BLaER1 treated with 17β-estradiol and CSF1 and Interleukin-3, amounts not matched to agents 10 nM and 100 nM (cell line): ENCODE measurements at regions not wholly inside any gene's neighbourhood (a gene's known extent, or its start where the extent isn't known, plus 50 kb on each side); places are given as distances from the start of the nearest gene placed in this dataset.

Experiments
- H3K27ac ChIP-seq, 11 experiments: shearing (Covaris generic); formaldehyde crosslinking; 2 replicates each; pipeline ENCODE4 v1.8.1; 2022
- H3K27me3 ChIP-seq, 11 experiments: shearing (Covaris generic); formaldehyde crosslinking; 2 replicates each; pipeline ENCODE4 v1.8.1; 2022
- H3K36me3 ChIP-seq, 11 experiments: shearing (Covaris generic); formaldehyde crosslinking; 2 replicates each; pipeline ENCODE4 v1.8.1; 2022
- H3K4me1 ChIP-seq, 10 experiments: shearing (Covaris generic); formaldehyde crosslinking; 2 replicates each; pipeline ENCODE4 v1.8.1; 2022
- H3K4me2 ChIP-seq, 11 experiments: shearing (Covaris generic); formaldehyde crosslinking; 2 replicates each; pipeline ENCODE4 v1.8.1; 2022
- H3K4me3 ChIP-seq, 10 experiments: shearing (Covaris generic); formaldehyde crosslinking; 2 replicates each; pipeline ENCODE4 v1.8.1; 2022
- H3K9ac ChIP-seq, 11 experiments: shearing (Covaris generic); formaldehyde crosslinking; 2 replicates each; pipeline ENCODE4 v1.8.1; 2022
- H3K9me3 ChIP-seq, 11 experiments: shearing (Covaris generic); formaldehyde crosslinking; replicated peaks in 1 of 11; 2 replicates each; pipeline ENCODE4 v1.8.1; 2022
- H4K20me1 ChIP-seq, 11 experiments: shearing (Covaris generic); formaldehyde crosslinking; 2 replicates each; pipeline ENCODE4 v1.8.1; 2022
- Cebpa-rat ChIP-seq, 11 experiments: shearing (Covaris generic); IDR thresholded peaks; 2 replicates each; pipeline ENCODE4 v1.8.1; 2022

- no peak overlapping the region for H3K9ac ChIP-seq
- peaks cover 0 to 28% (median 9%) of the 10 kb centered on the region in 10 experiments; a peak in 14 of 20 replicates for H3K4me1 ChIP-seq
- peaks cover 0 to 46% (median 26%) of the 10 kb centered on the region in 11 experiments; a peak in 16 of 22 replicates for H3K9me3 ChIP-seq
- no peak overlapping the region for H3K4me3 ChIP-seq
- H4K20me1 ChIP-seq = no peaks in the 10 kb centered on the region
- no peak overlapping the region for H3K27ac ChIP-seq
- no peaks in the 10 kb centered on the region for H3K27me3 ChIP-seq
- no peak overlapping the region for H3K4me2 ChIP-seq
- H3K36me3 ChIP-seq = no peaks in the 10 kb centered on the region
- no peak for TF ChIP-seq Cebpa-rat (IDR thresholded peaks at IDR 0.05)
Observed at GRCh38 chr3:177445549-177445948, 248.3 kb upstream of the TBL1XR1 start.

DNA sequence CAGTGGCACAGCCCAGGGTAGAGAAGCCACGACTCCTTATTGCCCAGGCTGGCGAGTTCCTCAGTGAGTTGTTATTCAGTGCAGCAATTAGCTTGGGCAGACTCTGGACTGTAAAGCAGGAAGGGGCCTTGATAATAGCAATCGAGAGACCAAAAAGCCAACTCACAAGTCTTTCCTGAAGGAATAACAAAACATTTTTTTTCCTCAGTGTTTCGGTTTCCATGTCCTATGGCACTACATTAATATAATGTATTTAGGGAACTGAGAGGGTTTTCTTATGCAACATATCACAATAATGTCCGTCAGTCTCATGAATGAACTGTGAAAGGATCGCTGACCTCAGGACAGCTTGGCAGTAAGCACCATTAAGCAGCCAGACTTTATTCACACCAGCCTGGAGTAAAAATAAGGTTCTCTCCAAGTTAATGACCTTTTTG, 248.9 kb upstream of the TBL1XR1 start:
- H3K9ac ChIP-seq = no peak overlapping the region
- H3K4me2 ChIP-seq = peak overlapping the region in 2 of 11 experiments; percentile 31 to 34; a peak in 4 of 22 replicates
- no peaks in the 10 kb centered on the region for H4K20me1 ChIP-seq
- H3K27me3 ChIP-seq = no peaks in the 10 kb centered on the region
- H3K4me1 ChIP-seq = peaks cover 0 to 28% (median 9%) of the 10 kb centered on the region in 10 experiments; a peak in 14 of 20 replicates
- TF ChIP-seq Cebpa-rat (IDR thresholded peaks at IDR 0.05) = no peak
- peaks cover 0 to 51% (median 29%) of the 10 kb centered on the region in 11 experiments; a peak in 17 of 22 replicates for H3K9me3 ChIP-seq
- H3K4me3 ChIP-seq = no peak overlapping the region
- no peak overlapping the region for H3K27ac ChIP-seq
- no peaks in the 10 kb centered on the region for H3K36me3 ChIP-seq

DNA sequence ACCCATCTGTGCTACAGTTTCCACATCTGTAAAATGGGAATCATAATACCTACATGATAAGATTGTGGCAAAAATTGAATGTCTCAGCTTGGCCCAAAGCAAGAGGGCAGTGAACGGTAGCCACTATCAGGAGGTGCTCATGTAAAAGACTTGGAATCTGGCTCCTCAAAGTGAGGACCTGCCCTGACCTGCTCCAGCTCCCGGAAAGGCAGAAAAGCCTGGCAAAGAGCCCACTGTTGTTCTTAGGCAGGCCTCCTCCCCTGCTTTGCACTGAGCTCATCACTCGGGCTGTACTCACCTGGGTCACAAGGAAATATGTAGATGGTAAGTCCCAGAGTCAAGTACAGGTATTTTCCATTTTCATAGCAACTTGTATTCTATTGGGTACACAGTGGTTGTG, 250.7 kb upstream of the TBL1XR1 start:
- Histone ChIP-seq H3K4me2 (no peak overlapping the region), H3K27me3 (no peaks in the 10 kb centered on the region), H3K4me1 (peaks cover 0 to 21% (median 14%) of the 10 kb centered on the region in 10 experiments; a peak in 14 of 20 replicates), H4K20me1 (no peaks in the 10 kb centered on the region), H3K4me3 (no peak overlapping the region), H3K27ac (no peak overlapping the region), H3K9ac (no peak overlapping the region), H3K36me3 (no peaks in the 10 kb centered on the region), H3K9me3 (peaks cover 0 to 52% (median 35%) of the 10 kb centered on the region in 11 experiments; a peak in 17 of 22 replicates)
- TF ChIP-seq Cebpa-rat (IDR thresholded peaks at IDR 0.05) = no peak

DNA sequence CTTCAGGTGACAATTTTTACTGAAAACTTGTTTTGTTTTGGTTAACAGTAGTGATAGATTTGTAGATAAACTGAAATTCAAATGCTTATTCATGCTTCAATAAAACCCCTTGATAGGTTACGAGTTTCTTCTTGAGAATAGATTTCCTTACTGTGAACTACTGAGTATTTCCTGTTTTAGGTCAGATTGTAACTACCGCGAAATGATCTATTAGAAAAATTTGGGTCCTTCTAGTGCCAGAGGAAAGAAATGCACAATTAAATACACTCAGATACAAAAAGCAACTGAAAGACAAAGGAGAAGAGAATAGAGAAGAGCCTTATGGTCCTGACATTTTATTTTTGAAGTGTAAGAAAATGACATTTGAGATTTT, 251.7 kb upstream of the TBL1XR1 start:
- no peak overlapping the region for H3K9ac ChIP-seq
- no peaks in the 10 kb centered on the region for H4K20me1 ChIP-seq
- H3K36me3 ChIP-seq = no peaks in the 10 kb centered on the region
- peaks cover 0 to 56% (median 39%) of the 10 kb centered on the region in 11 experiments; a peak in 17 of 22 replicates for H3K9me3 ChIP-seq
- TF ChIP-seq Cebpa-rat (IDR thresholded peaks at IDR 0.05) = no peak
- H3K4me2 ChIP-seq = peak overlapping the region in 2 of 11 experiments; percentile 10 to 25; a peak in 1 of 22 replicates
- no peaks in the 10 kb centered on the region for H3K27me3 ChIP-seq
- no peak overlapping the region; a peak in 1 of 22 replicates for H3K27ac ChIP-seq
- no peak overlapping the region for H3K4me3 ChIP-seq
- H3K4me1 ChIP-seq = peaks cover 0 to 23% (median 14%) of the 10 kb centered on the region in 10 experiments; a peak in 14 of 20 replicates

DNA sequence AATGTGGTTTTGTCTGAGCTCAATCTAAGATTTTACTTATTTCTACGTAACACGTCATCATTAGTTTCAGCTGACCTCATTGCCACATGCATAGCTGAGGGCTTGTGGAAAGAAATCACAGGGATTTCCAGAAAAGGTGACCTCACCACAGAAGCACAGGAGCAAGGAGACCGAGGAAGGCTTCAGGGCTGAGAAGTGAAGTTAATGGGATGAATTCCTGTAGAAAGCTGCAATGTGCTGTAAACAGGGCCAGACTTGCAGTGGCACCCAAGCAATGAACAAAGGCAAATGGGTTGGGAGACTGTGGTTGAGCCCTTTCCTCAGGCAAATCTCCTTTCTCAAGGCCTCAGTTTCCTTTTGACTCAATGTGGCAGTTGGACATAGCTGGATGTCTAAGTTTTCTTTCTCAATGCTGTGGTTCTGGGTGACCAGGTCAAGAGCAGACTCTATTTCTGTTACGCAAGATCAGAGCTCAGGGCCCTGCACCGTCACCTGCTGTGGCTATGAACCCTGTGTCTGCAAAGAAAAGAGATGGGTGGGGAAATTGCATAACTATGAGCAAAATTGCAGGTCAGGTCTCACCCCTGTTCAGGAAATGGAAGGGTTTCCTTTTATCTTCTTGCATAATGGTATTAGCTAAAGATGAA, 252.2 kb upstream of the TBL1XR1 start:
- H3K4me2 ChIP-seq = peak overlapping the region in 7 of 11 experiments; percentile 5 to 26 (median 10); a peak in 6 of 22 replicates
- no peak overlapping the region for H3K9ac ChIP-seq
- H3K9me3 ChIP-seq = peaks cover 0 to 57% (median 44%) of the 10 kb centered on the region in 11 experiments; a peak in 19 of 22 replicates
- H3K27ac ChIP-seq = no peak overlapping the region; a peak in 1 of 22 replicates
- no peaks in the 10 kb centered on the region for H3K27me3 ChIP-seq
- H3K4me3 ChIP-seq = no peak overlapping the region
- peaks cover 0 to 23% (median 14%) of the 10 kb centered on the region in 10 experiments; a peak in 14 of 20 replicates for H3K4me1 ChIP-seq
- H4K20me1 ChIP-seq = no peaks in the 10 kb centered on the region
- no peaks in the 10 kb centered on the region for H3K36me3 ChIP-seq
- TF ChIP-seq Cebpa-rat (IDR thresholded peaks at IDR 0.05) = peak in 6 of 11 experiments; percentile 14 to 80 (median 48); a peak in 4 of 22 replicates

DNA sequence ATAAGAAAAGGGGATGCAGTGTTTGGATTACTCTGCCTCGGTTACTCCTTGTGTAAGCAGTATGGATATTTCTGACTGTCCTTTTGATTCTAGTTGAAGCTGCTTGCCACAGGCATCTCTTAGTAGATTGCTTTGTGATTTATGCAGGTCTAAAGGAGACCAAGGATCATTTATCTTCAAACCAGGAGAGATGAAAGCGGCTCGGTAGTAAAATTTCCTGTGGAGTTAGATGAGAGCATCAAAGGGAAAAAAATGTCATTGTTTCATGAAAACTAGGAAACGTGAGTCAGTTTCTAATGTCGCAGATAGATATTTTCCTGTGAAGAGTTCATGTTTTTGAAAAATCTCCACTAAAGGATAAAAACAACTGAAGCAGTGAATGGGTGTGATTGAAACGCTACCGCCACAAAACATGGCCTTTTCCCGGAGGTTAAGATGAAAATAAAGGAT, 254.0 kb upstream of the TBL1XR1 start:
- peaks cover 0 to 20% (median 14%) of the 10 kb centered on the region in 10 experiments; a peak in 14 of 20 replicates for H3K4me1 ChIP-seq
- H3K4me3 ChIP-seq = no peak overlapping the region
- peaks cover 5 to 65% (median 44%) of the 10 kb centered on the region in 11 experiments; a peak in 21 of 22 replicates for H3K9me3 ChIP-seq
- H3K27me3 ChIP-seq = no peaks in the 10 kb centered on the region
- no peaks in the 10 kb centered on the region for H3K36me3 ChIP-seq
- H3K9ac ChIP-seq = no peak overlapping the region
- no peak overlapping the region for H3K4me2 ChIP-seq
- no peaks in the 10 kb centered on the region for H4K20me1 ChIP-seq
- TF ChIP-seq Cebpa-rat (IDR thresholded peaks at IDR 0.05) = no peak
- H3K27ac ChIP-seq = no peak overlapping the region

GRCh38 chr3:177451864-177452830, 254.9 kb upstream of the TBL1XR1 start:
- H3K9me3 ChIP-seq = peaks cover 13 to 68% (median 52%) of the 10 kb centered on the region in 11 experiments
- H3K4me1 ChIP-seq = peaks cover 0 to 20% (median 13%) of the 10 kb centered on the region in 10 experiments; a peak in 11 of 20 replicates
- H3K36me3 ChIP-seq = no peaks in the 10 kb centered on the region
- no peak overlapping the region for H3K27ac ChIP-seq
- TF ChIP-seq Cebpa-rat (IDR thresholded peaks at IDR 0.05) = no peak
- peak overlapping the region in 2 of 11 experiments; percentile 25 to 35; a peak in 2 of 22 replicates for H3K4me2 ChIP-seq
- H3K9ac ChIP-seq = no peak overlapping the region
- H3K4me3 ChIP-seq = no peak overlapping the region
- H4K20me1 ChIP-seq = no peaks in the 10 kb centered on the region
- H3K27me3 ChIP-seq = no peaks in the 10 kb centered on the region

DNA sequence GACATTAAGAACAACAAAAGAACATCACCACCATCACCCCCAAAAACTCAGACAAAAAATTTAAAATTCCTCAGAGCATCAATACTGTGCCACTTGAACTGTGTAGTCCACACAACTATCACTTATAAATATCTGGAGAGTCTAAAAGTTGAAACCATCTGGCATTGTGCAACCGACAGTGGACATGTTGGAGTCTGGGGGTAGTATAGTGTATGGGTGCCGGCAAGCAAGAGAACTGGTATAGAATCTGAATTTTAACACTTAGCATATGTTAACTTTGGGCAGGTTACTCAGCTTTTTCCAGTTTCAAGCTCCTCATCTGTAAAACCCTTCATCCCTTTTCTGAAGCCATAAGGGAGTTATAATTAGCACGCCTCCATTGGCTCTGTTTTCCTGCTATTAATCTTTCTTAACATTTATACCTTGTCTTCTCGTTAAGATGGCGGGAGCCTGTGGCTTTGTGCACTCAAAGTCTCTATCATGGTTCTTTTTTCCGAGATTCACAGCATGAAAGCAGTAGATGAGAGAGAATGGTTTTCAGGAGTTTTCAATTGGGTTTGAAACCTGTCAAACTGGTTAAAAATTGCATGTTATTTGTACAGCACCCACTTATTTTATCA, 255.7 kb upstream of the TBL1XR1 start:
- Histone ChIP-seq H3K27me3 (no peaks in the 10 kb centered on the region), H3K4me2 (peak overlapping the region in 2 of 11 experiments; percentile 25 to 35; a peak in 2 of 22 replicates), H3K4me3 (no peak overlapping the region), H3K9ac (no peak overlapping the region), H3K36me3 (no peaks in the 10 kb centered on the region), H3K4me1 (peaks cover 0 to 20% (median 13%) of the 10 kb centered on the region in 10 experiments; a peak in 11 of 20 replicates), H3K27ac (no peak overlapping the region), H4K20me1 (no peaks in the 10 kb centered on the region), H3K9me3 (peaks cover 21 to 72% (median 58%) of the 10 kb centered on the region in 11 experiments)
- no peak for TF ChIP-seq Cebpa-rat (IDR thresholded peaks at IDR 0.05)
